Adrenal gland (tissue), 9 donors: ENCODE measurements at regions not wholly inside any gene's neighbourhood (a gene's known extent, or its start where the extent isn't known, plus 50 kb on each side); places are given as distances from the start of the nearest gene placed in this dataset.

Source experiments
- DNase-seq, 7 donors: peaks; one replicate each; pipeline ENCODE4 v3.0.0-alpha.2; 2019 to 2020
- H3K27ac ChIP-seq, 5 donors: fragments of 200-600 bp; sonication (generic) in 4 of 5; 1 replicate in 3 of 5; 2 replicates in 2 of 5; pipeline versions ENCODE4 v1.5.1 to v1.8.0; 2016 to 2020; ENCODE audit warnings: mild to moderate bottlenecking in 1 of 5
- H3K27me3 ChIP-seq: fragments of 200-600 bp; 2 replicates; pipeline ENCODE4 v1.8.0; 2021
- H3K36me3 ChIP-seq, 2 donors: fragments of 200-600 bp; replicated peaks in 1 of 2; 1 replicate in 1 of 2; 2 replicates in 1 of 2; pipeline versions ENCODE4 v1.5.1 to v1.8.0; 2018 to 2022
- H3K4me1 ChIP-seq, 2 donors: fragments of 200-600 bp; replicated peaks in 1 of 2; 1 replicate in 1 of 2; 2 replicates in 1 of 2; pipeline versions ENCODE4 v1.5.1 to v1.8.0; 2018 to 2021
- H3K4me3 ChIP-seq, 4 donors: fragments of 200-600 bp; sonication (generic) in 3 of 4; one replicate each; pipeline ENCODE4 v1.5.1; 2016 to 2018
- H3K9me3 ChIP-seq, 3 donors: fragments of 200-600 bp; sonication (generic) in 1 of 3; replicated peaks in 1 of 3; 1 replicate in 2 of 3; 2 replicates in 1 of 3; pipeline versions ENCODE4 v1.5.1 to v1.8.0; 2016 to 2021
- CTCF ChIP-seq, 6 experiments: fragments of 450-650 bp in 4 of 6; fragments of 200-600 bp in 2 of 6; sonication (generic) in 1 of 6; IDR thresholded peaks; 1 replicate in 5 of 6; 2 replicates in 1 of 6; pipeline versions ENCODE4 v1.5.1 to v1.8.0; 2016 to 2021; ENCODE audit warnings: antibody characterized with exemption in 6 of 6, mild to moderate bottlenecking in 2 of 6, moderate library complexity in 1 of 6
- POLR2A ChIP-seq, 2 donors: fragments of 450-650 bp; IDR thresholded peaks; one replicate each; pipeline ENCODE4 v1.6.1; 2017; ENCODE audit warnings: antibody characterized with exemption in 2 of 2, mild to moderate bottlenecking in 2 of 2, moderate library complexity in 1 of 2
- WGBS, 4 donors: extraction: QIAGEN DNeasy Blood & Tissue Kit in 2 of 4; methylation state at CpG; one replicate each; pipeline versions ENCODE4 v1.1.5 to v1.1.7; 2013 to 2017; 5-methylcytosine and 5-hydroxymethylcytosine counted together
- intact Hi-C, 2 donors: fragments of 100-400 bp; cut with DNase I; formaldehyde crosslinking; loops; one replicate each; pipeline versions ENCODE4 v1.14.1 to v1.15.0; 2022 to 2023
- donor health status: healthy with polysubstance abuse.
- donor health status: Bipolar disorder and iron deficiency.
- donor health status: DM: yes; HTN: yes; CAD: no.
- donor health status: DM: no; HTN: no; CAD: no.
- donor health status: DM: no; HTN: no; CAD: no.

GRCh38 chr10:37667736-37668135 lies 189.7 kb downstream of the ZNF248 start:
- TF ChIP-seq CTCF (IDR thresholded peaks at IDR 0.05) = no peak
- no peak for TF ChIP-seq POLR2A (IDR thresholded peaks at IDR 0.05)
- DNase-seq = no peak
- Histone ChIP-seq H3K4me1 (no peaks in the 10 kb centered on the region), H3K27ac (no peak overlapping the region), H3K4me3 (no peak overlapping the region), H3K36me3 (no peaks in the 10 kb centered on the region), H3K27me3 (no peaks in the 10 kb centered on the region), H3K9me3 (no peaks in the 10 kb centered on the region)
- intact Hi-C loops = no loop called here

DNA sequence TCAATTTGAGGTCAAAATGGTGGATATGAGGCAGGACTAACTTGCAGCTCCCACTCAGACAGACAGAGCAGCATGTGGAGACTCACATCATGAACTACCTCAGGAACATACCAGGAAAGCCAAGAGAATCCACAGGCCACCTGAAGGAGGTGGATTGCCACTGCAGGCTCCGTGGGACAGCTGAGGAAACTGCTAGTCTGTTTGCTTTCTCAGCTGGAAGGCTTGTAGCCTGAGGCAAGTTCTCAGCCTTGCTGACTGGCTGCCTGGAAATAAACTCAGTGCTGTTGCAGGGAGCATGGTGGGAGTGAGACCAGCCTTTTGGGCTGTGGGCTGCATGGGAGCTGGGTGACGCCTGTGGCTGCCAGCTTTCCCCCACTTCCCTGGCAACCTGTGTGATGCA lies 202.9 kb downstream of the ZNF248 start:
- 50 to 87% (median 71%) methylated on average over 1 to 2 of the region's 2 CpGs for WGBS, 4 donors

GRCh38 chr10:37643187-37643586 lies 214.2 kb downstream of the ZNF248 start:
- TF ChIP-seq POLR2A (IDR thresholded peaks at IDR 0.05) (no peak), CTCF (IDR thresholded peaks at IDR 0.05) (no peak)
- Histone ChIP-seq H3K4me3 (no peak overlapping the region), H3K27ac (no peak overlapping the region), H3K27me3 (no peaks in the 10 kb centered on the region), H3K36me3 (no peaks in the 10 kb centered on the region), H3K9me3 (no peaks in the 10 kb centered on the region), H3K4me1 (no peaks in the 10 kb centered on the region)
- intact Hi-C loops = no loop called here
- WGBS, 4 donors = 71 to 100% (median 84%) methylated on average over 1 of the region's 1 CpG
- DNase-seq = peak in 6 of 7 donors; percentile 35 to 62 (median 50)

More for the DNA sequence above, 202.9 kb downstream of the ZNF248 start:
- Histone ChIP-seq H3K4me3 (no peak overlapping the region), H3K27ac (no peak overlapping the region), H3K36me3 (no peaks in the 10 kb centered on the region), H3K9me3 (no peaks in the 10 kb centered on the region), H3K27me3 (no peaks in the 10 kb centered on the region), H3K4me1 (no peaks in the 10 kb centered on the region)
- no peak for TF ChIP-seq POLR2A (IDR thresholded peaks at IDR 0.05)
- TF ChIP-seq CTCF (IDR thresholded peaks at IDR 0.05) = no peak
- DNase-seq = no peak
- intact Hi-C loops = no loop called here

- Histone ChIP-seq H3K27ac (no peak overlapping the region), H3K36me3 (no peaks in the 10 kb centered on the region), H3K4me1 (no peaks in the 10 kb centered on the region), H3K27me3 (no peaks in the 10 kb centered on the region), H3K4me3 (no peak overlapping the region), H3K9me3 (no peaks in the 10 kb centered on the region)
- no peak for DNase-seq
- 90 to 93% (median 91%) methylated on average over 2 to 8 of the region's 8 CpGs for WGBS, 4 donors
- intact Hi-C loops = no loop called here
- TF ChIP-seq POLR2A (IDR thresholded peaks at IDR 0.05) (no peak), CTCF (IDR thresholded peaks at IDR 0.05) (no peak)
These were observed 217.1 kb downstream of the ZNF248 start for GRCh38 chr10:37640301-37640700.
